ENCODE measurements at regions not wholly inside any gene's neighbourhood (a gene's known extent, or its start where the extent isn't known, plus 50 kb on each side); places are given as distances from the start of the nearest gene placed in this dataset.

- DNase-seq: no peak
- Histone ChIP-seq H3K4me1 (no peaks in the 10 kb centered on the region), H3K9me3 (no peaks in the 10 kb centered on the region), H3K27ac (no peak overlapping the region), H3K27me3 (no peaks in the 10 kb centered on the region), H3K36me3 (no peaks in the 10 kb centered on the region), H3K4me3 (no peak overlapping the region)
- intact Hi-C loops (cut with DNase I): no loop called here
- TF ChIP-seq CTCF (IDR thresholded peaks at IDR 0.05): no peak
- no peak for TF ChIP-seq POLR2A (IDR thresholded peaks at IDR 0.05)
- WGBS, 2 donors: 52 to 85% methylated on average over 2 of the region's 2 CpGs
Observed at GRCh38 chr2:16950436-16950835, 284.8 kb upstream of the CYRIA start.

GRCh38 chr2:16948710-16949109 lies 283.1 kb upstream of the CYRIA start:
- TF ChIP-seq CTCF (IDR thresholded peaks at IDR 0.05) (no peak), POLR2A (IDR thresholded peaks at IDR 0.05) (no peak)
- intact Hi-C loops (cut with DNase I): no loop called here
- no peak overlapping the region for H3K27ac ChIP-seq
- H3K4me3 ChIP-seq: no peak overlapping the region
- no peaks in the 10 kb centered on the region for H3K27me3 ChIP-seq
- no peaks in the 10 kb centered on the region for H3K9me3 ChIP-seq
- H3K36me3 ChIP-seq: no peaks in the 10 kb centered on the region
- H3K4me1 ChIP-seq: no peaks in the 10 kb centered on the region
- no peak for DNase-seq

- no peak for DNase-seq
- TF ChIP-seq POLR2A (IDR thresholded peaks at IDR 0.05) (no peak), CTCF (IDR thresholded peaks at IDR 0.05) (no peak)
- 61 to 67% methylated on average over 5 of the region's 5 CpGs for WGBS, 2 donors
Observed at GRCh38 chr2:16948053-16948452, 282.4 kb upstream of the CYRIA start.

GRCh38 chr2:16943279-16943958 lies 277.8 kb upstream of the CYRIA start:
- no peak for DNase-seq
- 62 to 74% methylated on average over 4 of the region's 4 CpGs for WGBS, 2 donors
- TF ChIP-seq CTCF (IDR thresholded peaks at IDR 0.05) (no peak), POLR2A (IDR thresholded peaks at IDR 0.05) (no peak)

More at GRCh38 chr2:16948053-16948452, 282.4 kb upstream of the CYRIA start:
- no peak overlapping the region for H3K27ac ChIP-seq
- intact Hi-C loops (cut with DNase I): no loop called here
- no peak overlapping the region for H3K4me3 ChIP-seq
- H3K4me1 ChIP-seq: no peaks in the 10 kb centered on the region
- H3K9me3 ChIP-seq: no peaks in the 10 kb centered on the region
- no peaks in the 10 kb centered on the region for H3K27me3 ChIP-seq
- no peaks in the 10 kb centered on the region for H3K36me3 ChIP-seq

GRCh38 chr2:16940214-16940613 lies 274.6 kb upstream of the CYRIA start:
- Histone ChIP-seq H3K27me3 (no peaks in the 10 kb centered on the region), H3K36me3 (no peaks in the 10 kb centered on the region), H3K4me1 (no peaks in the 10 kb centered on the region), H3K27ac (no peak overlapping the region), H3K9me3 (no peaks in the 10 kb centered on the region), H3K4me3 (no peak overlapping the region)
- intact Hi-C loops (cut with DNase I): no loop called here
- no peak for DNase-seq
- TF ChIP-seq POLR2A (IDR thresholded peaks at IDR 0.05) (no peak), CTCF (IDR thresholded peaks at IDR 0.05) (no peak)
- WGBS, 2 donors: 70 to 86% methylated on average over 1 of the region's 1 CpG

More at GRCh38 chr2:16943279-16943958, 277.8 kb upstream of the CYRIA start:
- no peak overlapping the region for H3K4me3 ChIP-seq
- no peak overlapping the region for H3K27ac ChIP-seq
- no peaks in the 10 kb centered on the region for H3K9me3 ChIP-seq
- no peaks in the 10 kb centered on the region for H3K27me3 ChIP-seq
- no peaks in the 10 kb centered on the region for H3K4me1 ChIP-seq
- H3K36me3 ChIP-seq: no peaks in the 10 kb centered on the region
- intact Hi-C loops (cut with DNase I): no loop called here

Data from esophagus squamous epithelium (tissue), 5 donors.